Naive thymus-derived CD4-positive, alpha-beta T cell (primary cell): ENCODE measurements at regions not wholly inside any gene's neighbourhood (a gene's known extent, or its start where the extent isn't known, plus 50 kb on each side); places are given as distances from the start of the nearest gene placed in this dataset.
"Not testable (repeated sequence)": the region's sequence is repeated elsewhere in the genome, so short reads cannot be mapped to it uniquely, and the experiment has no call there.

Source experiments
- ATAC-seq: fragments of 150-1000 bp; cut with Tn5 transposase; 2 replicates; pipeline ENCODE4 v1.10.0; 2021; ENCODE audit warnings: mild to moderate bottlenecking, moderate library complexity
- CTCF ChIA-PET: fragments of 350-600 bp; sonication (Branson Sonifier 250); formaldehyde crosslinking; loops from one replicate; lab custom pipeline; 2021; ENCODE audit warnings: antibody characterized with exemption; lab: Charles Lee
- POLR2A ChIA-PET: fragments of 350-600 bp; sonication (Branson Sonifier 250); formaldehyde crosslinking; loops from one replicate; lab custom pipeline; 2021; ENCODE audit warnings: antibody characterized with exemption, inconsistent platforms; lab: Charles Lee
- DNase-seq, 9 donors: peaks; one replicate each; pipeline versions ENCODE4 v3.0.0 to v3.0.0-alpha.2; 2020 to 2022; ENCODE audit warnings: mixed read lengths in 1 of 9
- H3K27ac ChIP-seq: one replicate; pipeline ENCODE4 v1.7.0; 2013; ENCODE audit warnings: mild to moderate bottlenecking, low read depth, low read length, moderate library complexity
- H3K27me3 ChIP-seq, 2 donors: one replicate each; pipeline ENCODE4 v1.7.0; 2013; ENCODE audit warnings: low read length in 2 of 2, mild to moderate bottlenecking in 2 of 2, moderate library complexity in 2 of 2; ENCODE audit not compliant: control insufficient read depth in 2 of 2, insufficient read depth in 2 of 2
- H3K36me3 ChIP-seq, 3 experiments: 1 replicate in 2 of 3; 2 replicates in 1 of 3; pipeline ENCODE4 v1.7.0; 2013; ENCODE audit warnings: low read length in 3 of 3, mild to moderate bottlenecking in 3 of 3, moderate library complexity in 1 of 3; ENCODE audit not compliant: insufficient read depth in 3 of 3, control insufficient read depth in 2 of 3
- H3K4me1 ChIP-seq, 2 donors: one replicate each; pipeline ENCODE4 v1.7.0; 2013; ENCODE audit warnings: low read length in 2 of 2, mild to moderate bottlenecking in 2 of 2, moderate library complexity in 1 of 2; ENCODE audit not compliant: control insufficient read depth in 2 of 2, insufficient read depth in 2 of 2
- H3K4me3 ChIP-seq: 2 replicates; pipeline ENCODE4 v1.7.0; 2013; ENCODE audit warnings: mild to moderate bottlenecking, low read length
- H3K9me3 ChIP-seq, 3 experiments: 1 replicate in 2 of 3; 2 replicates in 1 of 3; pipeline ENCODE4 v1.7.0; 2013; ENCODE audit warnings: low read length in 3 of 3; ENCODE audit not compliant: control insufficient read depth in 2 of 3
- H3K27ac Mint-ChIP-seq, 9 donors: one replicate each; pipeline ENCODE4 v1.8.0; 2020 to 2022; ENCODE audit warnings: mixed read lengths in 9 of 9, mild to moderate bottlenecking in 8 of 9, moderate library complexity in 5 of 9, inconsistent platforms in 2 of 9
- H3K27me3 Mint-ChIP-seq, 5 donors: one replicate each; pipeline ENCODE4 v1.8.0; 2021 to 2022; ENCODE audit warnings: mixed read lengths in 5 of 5, mild to moderate bottlenecking in 1 of 5
- H3K36me3 Mint-ChIP-seq, 5 donors: one replicate each; pipeline ENCODE4 v1.8.0; 2020 to 2022; ENCODE audit warnings: mixed read lengths in 5 of 5, mild to moderate bottlenecking in 3 of 5, inconsistent platforms in 1 of 5
- H3K4me1 Mint-ChIP-seq, 7 donors: one replicate each; pipeline ENCODE4 v1.8.0; 2020 to 2022; ENCODE audit warnings: mixed read lengths in 7 of 7, mild to moderate bottlenecking in 3 of 7, inconsistent platforms in 1 of 7
- H3K4me3 Mint-ChIP-seq, 10 donors: one replicate each; pipeline ENCODE4 v1.8.0; 2020 to 2022; ENCODE audit warnings: mild to moderate bottlenecking in 10 of 10, mixed read lengths in 10 of 10, moderate library complexity in 6 of 10, inconsistent platforms in 2 of 10
- H3K9me3 Mint-ChIP-seq, 11 donors: one replicate each; pipeline ENCODE4 v1.8.0; 2020 to 2022; ENCODE audit warnings: mixed read lengths in 11 of 11, mild to moderate bottlenecking in 4 of 11, inconsistent platforms in 1 of 11, moderate library complexity in 1 of 11
- intact Hi-C, 2 donors: fragments of 100-400 bp; cut with micrococcal nuclease; formaldehyde crosslinking; loops; one replicate each; pipeline ENCODE4 v1.15.1; 2023

GRCh38 chr11:97615546-97615945, 1225.7 kb downstream of the JRKL start:
- Mint-ChIP-seq H3K4me1 (no peaks in the 10 kb centered on the region), H3K4me3 (no peak overlapping the region), H3K27me3 (no peaks in the 10 kb centered on the region), H3K36me3 (no peaks in the 10 kb centered on the region), H3K27ac (no peak overlapping the region), H3K9me3 (peaks cover under 1 to 23% (median 7%) of the 10 kb centered on the region in 11 donors)
- Histone ChIP-seq H3K36me3 (no peaks in the 10 kb centered on the region), H3K4me3 (no peak overlapping the region), H3K9me3 (no peaks in the 10 kb centered on the region), H3K4me1 (no peaks in the 10 kb centered on the region), H3K27me3 (no peaks in the 10 kb centered on the region), H3K27ac (no peak overlapping the region)
- DNase-seq (no peak), ATAC-seq (no peak)
- ChIA-PET POLR2A (no interaction called here), CTCF (no interaction called here)
- intact Hi-C loops, result no loop called here

GRCh38 chr11:97617031-97617430, 1227.2 kb downstream of the JRKL start:
- Histone ChIP-seq H3K27me3 (no peaks in the 10 kb centered on the region), H3K9me3 (no peaks in the 10 kb centered on the region), H3K4me1 (no peaks in the 10 kb centered on the region), H3K27ac (no peak overlapping the region), H3K36me3 (no peaks in the 10 kb centered on the region), H3K4me3 (no peak overlapping the region)
- Mint-ChIP-seq H3K4me1 (no peaks in the 10 kb centered on the region), H3K9me3 (peaks cover 3 to 22% (median 9%) of the 10 kb centered on the region in 11 donors), H3K27ac (no peak overlapping the region), H3K4me3 (no peak overlapping the region), H3K36me3 (no peaks in the 10 kb centered on the region), H3K27me3 (no peaks in the 10 kb centered on the region)
- POLR2A ChIA-PET, result no interaction called here
- intact Hi-C loops, result no loop called here
- ATAC-seq, result no peak
- DNase-seq, result no peak
- CTCF ChIA-PET, result no interaction called here

GRCh38 chr11:97620007-97620406, 1230.2 kb downstream of the JRKL start:
- CTCF ChIA-PET, result no interaction called here
- no peak overlapping the region for H3K27ac Mint-ChIP-seq

GRCh38 chr11:97621282-97621681, 1231.5 kb downstream of the JRKL start:
- no peak overlapping the region for H3K27ac ChIP-seq
- intact Hi-C loops, result no loop called here

More at GRCh38 chr11:97620007-97620406, 1230.2 kb downstream of the JRKL start:
- ATAC-seq (no peak), DNase-seq (no peak)
- no peaks in the 10 kb centered on the region for H3K4me1 Mint-ChIP-seq
- Histone ChIP-seq H3K27me3 (no peaks in the 10 kb centered on the region), H3K4me3 (no peak overlapping the region), H3K27ac (no peak overlapping the region), H3K9me3 (no peaks in the 10 kb centered on the region), H3K4me1 (no peaks in the 10 kb centered on the region), H3K36me3 (no peaks in the 10 kb centered on the region)
- POLR2A ChIA-PET, result no interaction called here
- H3K9me3 Mint-ChIP-seq, result peaks cover 2 to 20% (median 9%) of the 10 kb centered on the region in 11 donors
- no peaks in the 10 kb centered on the region for H3K27me3 Mint-ChIP-seq
- intact Hi-C loops, result no loop called here
- H3K4me3 Mint-ChIP-seq, result no peak overlapping the region
- no peaks in the 10 kb centered on the region for H3K36me3 Mint-ChIP-seq

GRCh38 chr11:97622795-97623194, 1233.0 kb downstream of the JRKL start:
- ATAC-seq, result no peak
- H3K4me1 Mint-ChIP-seq, result no peaks in the 10 kb centered on the region
- H3K27ac ChIP-seq, result no peak overlapping the region
- H3K27me3 ChIP-seq, result no peaks in the 10 kb centered on the region
- H3K27me3 Mint-ChIP-seq, result no peaks in the 10 kb centered on the region
- ChIA-PET CTCF (no interaction called here), POLR2A (no interaction called here)
- H3K9me3 ChIP-seq, result no peaks in the 10 kb centered on the region
- no peaks in the 10 kb centered on the region for H3K36me3 Mint-ChIP-seq
- no peak for DNase-seq
- peaks cover 0 to 13% (median 2%) of the 10 kb centered on the region in 11 donors for H3K9me3 Mint-ChIP-seq
- H3K27ac Mint-ChIP-seq, result no peak overlapping the region
- H3K4me3 Mint-ChIP-seq, result no peak overlapping the region
- H3K36me3 ChIP-seq, result no peaks in the 10 kb centered on the region
- intact Hi-C loops, result no loop called here
- H3K4me1 ChIP-seq, result no peaks in the 10 kb centered on the region
- no peak overlapping the region for H3K4me3 ChIP-seq

More at GRCh38 chr11:97621282-97621681, 1231.5 kb downstream of the JRKL start:
- Mint-ChIP-seq H3K9me3 (peaks cover 2 to 16% (median 8%) of the 10 kb centered on the region in 11 donors), H3K27me3 (no peaks in the 10 kb centered on the region), H3K4me1 (no peaks in the 10 kb centered on the region), H3K36me3 (no peaks in the 10 kb centered on the region), H3K27ac (no peak overlapping the region), H3K4me3 (no peak overlapping the region)
- no peak for ATAC-seq
- no peaks in the 10 kb centered on the region for H3K9me3 ChIP-seq
- ChIA-PET CTCF (no interaction called here), POLR2A (no interaction called here)
- DNase-seq, result no peak
- H3K27me3 ChIP-seq, result no peaks in the 10 kb centered on the region
- no peaks in the 10 kb centered on the region for H3K4me1 ChIP-seq
- H3K4me3 ChIP-seq, result no peak overlapping the region
- no peaks in the 10 kb centered on the region for H3K36me3 ChIP-seq

- intact Hi-C loops, H3K27me3 Mint-ChIP-seq, H3K27ac ChIP-seq, H3K4me3 Mint-ChIP-seq, H3K36me3 Mint-ChIP-seq, H3K4me1 ChIP-seq, H3K27me3 ChIP-seq, H3K36me3 ChIP-seq, H3K4me3 ChIP-seq, POLR2A ChIA-PET, ATAC-seq, H3K9me3 ChIP-seq, CTCF ChIA-PET, DNase-seq, H3K4me1 Mint-ChIP-seq, H3K27ac Mint-ChIP-seq: not testable (repeated sequence)
- peaks cover 0 to 31% (median 11%) of the 10 kb centered on the region in 11 donors for H3K9me3 Mint-ChIP-seq
Observed at GRCh38 chr11:97636741-97637140, 1246.9 kb downstream of the JRKL start.

GRCh38 chr11:97637701-97638100, 1247.9 kb downstream of the JRKL start:
- H3K4me1 ChIP-seq, result no peaks in the 10 kb centered on the region
- no peak overlapping the region for H3K27ac ChIP-seq
- no peaks in the 10 kb centered on the region for H3K27me3 ChIP-seq
- no peaks in the 10 kb centered on the region for H3K36me3 ChIP-seq
- intact Hi-C loops, result no loop called here
- ATAC-seq, result no peak
- H3K4me3 Mint-ChIP-seq, result no peak overlapping the region
- POLR2A ChIA-PET, result no interaction called here
- peaks cover 0 to 33% (median 11%) of the 10 kb centered on the region in 11 donors for H3K9me3 Mint-ChIP-seq
- no peaks in the 10 kb centered on the region for H3K27me3 Mint-ChIP-seq
- H3K4me1 Mint-ChIP-seq, result peaks cover 0 to 2% (median 0%) of the 10 kb centered on the region in 7 donors
- no peaks in the 10 kb centered on the region for H3K9me3 ChIP-seq
- H3K36me3 Mint-ChIP-seq, result peaks cover 0 to 6% (median 0%) of the 10 kb centered on the region in 5 donors
- no peak overlapping the region for H3K4me3 ChIP-seq
- no peak overlapping the region for H3K27ac Mint-ChIP-seq
- CTCF ChIA-PET, result no interaction called here
- no peak for DNase-seq
